IMR-90 (cell line): ENCODE measurements at regions not wholly inside any gene's neighbourhood (a gene's known extent, or its start where the extent isn't known, plus 50 kb on each side); places are given as distances from the start of the nearest gene placed in this dataset.
A peak's percentile ranks its signal among the peaks of the same experiment; 100 is the strongest.

Experiments
- ATAC-seq: fragments of 200-7000 bp; cut with Tn5 transposase; 2 replicates; pipeline ENCODE4 v1.9.1; 2020; ENCODE audit warnings: low read depth, mild to moderate bottlenecking, moderate library complexity
- BruUV-seq: library from RNA; stranded (reverse); fragments of 400-500 nt; replicated peaks from 2 replicates; lab custom pipeline; 2021; lab: Mats Ljungman, UMichigan
- CTCF ChIA-PET: fragments of 300-600 bp; formaldehyde crosslinking; extraction: SDS; loops from one replicate; lab custom pipeline; 2021; ENCODE audit warnings: antibody characterized with exemption; lab: Yijun Ruan, JAX
- POLR2A ChIA-PET: fragments of 300-600 bp; sonication (Branson Sonifier 250); formaldehyde crosslinking; loops from one replicate; lab custom pipeline; 2022; ENCODE audit warnings: antibody characterized with exemption; ENCODE audit not compliant: unreplicated experiment; lab: Charles Lee
- DNase-seq: peaks from one replicate; pipeline ENCODE4 v3.0.0; 2013
- H2AFZ ChIP-seq: replicated peaks from 2 replicates; pipeline ENCODE3; 2013; ENCODE audit warnings: low read length, mild to moderate bottlenecking; ENCODE audit not compliant: poor library complexity
- H2AK5ac ChIP-seq: 2 replicates; pipeline ENCODE4 v1.6.1; 2013; ENCODE audit warnings: low read depth, low read length, inconsistent platforms
- H2AK9ac ChIP-seq: replicated peaks from 2 replicates; pipeline ENCODE3; 2013; ENCODE audit warnings: mild to moderate bottlenecking, low read depth, low read length, moderate library complexity; ENCODE audit not compliant: poor library complexity
- H2BK120ac ChIP-seq: 2 replicates; pipeline ENCODE4 v1.6.1; 2013; ENCODE audit warnings: low read depth, low read length, inconsistent platforms
- H2BK15ac ChIP-seq: 3 replicates; pipeline ENCODE4 v1.6.1; 2013; ENCODE audit warnings: low read depth, low read length, inconsistent platforms
- H2BK20ac ChIP-seq: 2 replicates; pipeline ENCODE4 v1.6.1; 2013; ENCODE audit warnings: low read depth, mild to moderate bottlenecking, inconsistent platforms, low read length, moderate library complexity
- H2BK5ac ChIP-seq: 2 replicates; pipeline ENCODE4 v1.6.1; 2013; ENCODE audit warnings: mild to moderate bottlenecking, low read depth, low read length, inconsistent platforms; ENCODE audit not compliant: poor library complexity, severe bottlenecking
- H3K14ac ChIP-seq: replicated peaks from 2 replicates; pipeline ENCODE4 v1.6.1; 2013; ENCODE audit warnings: low read depth, low read length, inconsistent platforms
- H3K18ac ChIP-seq: 2 replicates; pipeline ENCODE4 v1.6.1; 2013; ENCODE audit warnings: low read depth, low read length, control low read depth
- H3K23ac ChIP-seq: 2 replicates; pipeline ENCODE4 v1.6.1; 2013; ENCODE audit warnings: low read depth, low read length, inconsistent platforms
- H3K27ac ChIP-seq: 2 replicates; pipeline ENCODE4 v1.5.1; 2013; ENCODE audit warnings: mild to moderate bottlenecking, control low read depth, low read length; ENCODE audit not compliant: insufficient read depth
- H3K27me3 ChIP-seq: 2 replicates; pipeline ENCODE4 v1.6.1; 2013; ENCODE audit warnings: low read length; ENCODE audit not compliant: control insufficient read depth, insufficient read depth
- H3K36me3 ChIP-seq: 2 replicates; pipeline ENCODE4 v1.6.1; 2013; ENCODE audit warnings: low read length, mixed read lengths; ENCODE audit not compliant: control insufficient read depth, insufficient read depth
- H3K4ac ChIP-seq: 2 replicates; pipeline ENCODE4 v1.6.1; 2013; ENCODE audit warnings: low read depth, low read length, inconsistent platforms
- H3K4me1 ChIP-seq: 2 replicates; pipeline ENCODE4 v1.6.1; 2013; ENCODE audit warnings: low read length, mixed read lengths; ENCODE audit not compliant: control insufficient read depth, insufficient read depth
- H3K4me2 ChIP-seq: 2 replicates; pipeline ENCODE4 v1.6.1; 2013; ENCODE audit warnings: low read depth, mild to moderate bottlenecking, control low read depth, low read length, moderate library complexity
- H3K4me3 ChIP-seq: 2 replicates; pipeline ENCODE4 v1.5.1; 2013; ENCODE audit warnings: low read depth, mild to moderate bottlenecking, control low read depth, low read length, moderate library complexity; ENCODE audit not compliant: insufficient read depth
- H3K56ac ChIP-seq: 2 replicates; pipeline ENCODE4 v1.6.1; 2013; ENCODE audit warnings: low read length, inconsistent platforms; ENCODE audit not compliant: insufficient read depth; ENCODE audit errors: extremely low read depth
- H3K79me1 ChIP-seq, 2 experiments: 2 replicates each; pipeline ENCODE4 v1.6.1; 2013; ENCODE audit warnings: low read length in 2 of 2, inconsistent platforms in 1 of 2, low read depth in 1 of 2
- H3K9ac ChIP-seq: 2 replicates; pipeline ENCODE4 v1.6.1; 2013; ENCODE audit warnings: low read depth, low read length, control low read depth
- H3K9me1 ChIP-seq: 2 replicates; pipeline ENCODE4 v1.6.1; 2013; ENCODE audit warnings: low read length, inconsistent platforms; ENCODE audit not compliant: insufficient read depth
- H3K9me3 ChIP-seq: 2 replicates; pipeline ENCODE4 v1.6.1; 2013; ENCODE audit warnings: low read length; ENCODE audit not compliant: control insufficient read depth, insufficient read depth
- H4K20me1 ChIP-seq: 2 replicates; pipeline ENCODE4 v1.6.1; 2013; ENCODE audit warnings: low read length, inconsistent platforms; ENCODE audit not compliant: insufficient read depth
- H4K5ac ChIP-seq: 2 replicates; pipeline ENCODE4 v1.6.1; 2013; ENCODE audit warnings: mild to moderate bottlenecking, low read depth, low read length, control low read depth
- H4K8ac ChIP-seq, 2 experiments: 2 replicates each; pipeline ENCODE4 v1.6.1; 2013; ENCODE audit warnings: low read depth in 2 of 2, low read length in 2 of 2, control low read depth in 1 of 2, inconsistent platforms in 1 of 2
- H4K91ac ChIP-seq: 2 replicates; pipeline ENCODE4 v1.6.1; 2013; ENCODE audit warnings: low read depth, low read length, inconsistent platforms; ENCODE audit not compliant: insufficient read depth
- BHLHE40 ChIP-seq: fragments of 150-350 bp; IDR thresholded peaks from 2 replicates; pipeline ENCODE4 v1.6.1; 2016; ENCODE audit warnings: mild to moderate bottlenecking, low read depth, low read length
- CEBPB ChIP-seq: IDR thresholded peaks from 2 replicates; pipeline ENCODE4 v1.6.1; 2012; ENCODE audit warnings: low read depth, low read length, improper control_type of control experiment
- CHD1 ChIP-seq: IDR thresholded peaks from 2 replicates; pipeline ENCODE4 v1.6.1; 2012; ENCODE audit warnings: low read depth, low read length, improper control_type of control experiment
- FOS ChIP-seq: fragments of 150-350 bp; IDR thresholded peaks from 2 replicates; pipeline ENCODE4 v1.6.1; 2016; ENCODE audit warnings: low read depth, low read length
- MAFK ChIP-seq: IDR thresholded peaks from 2 replicates; pipeline ENCODE4 v1.6.1; 2012; ENCODE audit warnings: low read depth, low read length, improper control_type of control experiment
- MAZ ChIP-seq: IDR thresholded peaks from 2 replicates; pipeline ENCODE4 v1.6.1; 2012; ENCODE audit warnings: low read depth, mild to moderate bottlenecking, low read length, improper control_type of control experiment, moderate library complexity, borderline replicate concordance
- RCOR1 ChIP-seq: IDR thresholded peaks from 2 replicates; pipeline ENCODE4 v1.6.1; 2012; ENCODE audit warnings: mild to moderate bottlenecking, low read length, improper control_type of control experiment; ENCODE audit not compliant: insufficient replicate concordance
- RFX5 ChIP-seq: IDR thresholded peaks from 2 replicates; pipeline ENCODE4 v1.8.0; 2012; ENCODE audit warnings: low read depth, mild to moderate bottlenecking, low read length, moderate library complexity
- WGBS, 2 experiments: methylation state at CpG; one replicate each; pipeline versions ENCODE4 v1.1.5 to v1.1.7; 2013; ENCODE audit warnings: missing lambda C conversion rate in 2 of 2; ENCODE audit not compliant: insufficient read length in 1 of 2; ENCODE audit errors: extremely low coverage in 2 of 2; 5-methylcytosine and 5-hydroxymethylcytosine counted together
- dilution Hi-C: fragments of 300-500 bp; cut with HindIII; formaldehyde crosslinking; loops from one replicate; pipeline ENCODE4 v1.14.3; 2018; ENCODE audit warnings: low sequenced_read_pairs; ENCODE audit not compliant: unreplicated experiment
- in situ Hi-C: fragments of 300-500 bp; cut with MboI; formaldehyde crosslinking; loops from 3 replicates; pipeline ENCODE4 v1.14.3; 2019; ENCODE audit warnings: low sequenced_read_pairs, inconsistent platforms, mixed read lengths
- intact Hi-C: fragments of 100-400 bp; cut with micrococcal nuclease; formaldehyde crosslinking; loops from 2 replicates; pipeline ENCODE4 v1.10.0; 2022
- TF ChIP-seq, protein P1 (sequence below): fragments of 150-350 bp; IDR thresholded peaks from 2 replicates; pipeline ENCODE4 v1.6.1; 2016; ENCODE audit warnings: low read depth, mild to moderate bottlenecking, low read length, moderate library complexity, borderline replicate concordance

DNA sequence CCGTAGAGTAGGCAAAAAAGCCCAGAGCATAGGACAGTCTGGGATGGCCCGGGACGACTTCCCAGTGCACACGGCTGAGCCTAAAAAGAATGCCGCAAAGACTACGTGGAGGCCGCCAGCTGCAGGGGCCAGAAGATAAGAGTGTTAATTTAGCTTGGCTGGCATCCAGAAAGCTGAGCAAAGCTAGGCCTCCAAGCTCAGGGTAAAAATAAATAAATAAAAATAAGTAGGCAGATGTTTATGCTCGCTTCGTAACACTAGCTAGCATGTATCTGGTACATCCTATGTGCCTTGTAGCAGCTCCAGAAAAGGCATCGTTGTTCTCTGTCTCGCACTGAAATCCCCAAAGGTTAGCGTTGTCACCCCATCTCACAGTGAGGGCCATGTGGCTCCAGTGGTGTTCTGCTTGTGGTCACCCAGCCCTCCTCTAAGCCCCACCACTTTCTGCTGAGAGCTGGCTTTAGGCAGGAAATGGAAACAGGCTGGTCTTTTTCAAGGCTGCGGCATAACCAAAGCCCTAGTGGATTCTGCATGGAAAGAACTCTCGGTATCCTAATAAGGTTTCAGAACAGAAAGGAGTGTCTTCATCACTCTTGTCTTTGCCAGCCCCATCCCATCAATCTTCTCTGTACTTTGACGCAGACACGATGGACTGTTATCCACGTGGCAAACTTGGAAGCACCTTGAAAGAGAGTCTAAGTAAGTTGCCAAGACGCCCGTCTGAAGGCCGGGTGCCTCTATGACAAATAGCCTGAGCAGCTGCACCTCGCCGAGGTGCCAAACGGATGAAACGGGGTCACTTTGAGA, 58.1 kb upstream of the MEF2A start:
- peak overlapping the region; percentile 14 to 52; a peak in 2 of 4 replicates for H4K8ac ChIP-seq
- BruUV-seq: no TSS peak
- TF ChIP-seq, protein P1, sequence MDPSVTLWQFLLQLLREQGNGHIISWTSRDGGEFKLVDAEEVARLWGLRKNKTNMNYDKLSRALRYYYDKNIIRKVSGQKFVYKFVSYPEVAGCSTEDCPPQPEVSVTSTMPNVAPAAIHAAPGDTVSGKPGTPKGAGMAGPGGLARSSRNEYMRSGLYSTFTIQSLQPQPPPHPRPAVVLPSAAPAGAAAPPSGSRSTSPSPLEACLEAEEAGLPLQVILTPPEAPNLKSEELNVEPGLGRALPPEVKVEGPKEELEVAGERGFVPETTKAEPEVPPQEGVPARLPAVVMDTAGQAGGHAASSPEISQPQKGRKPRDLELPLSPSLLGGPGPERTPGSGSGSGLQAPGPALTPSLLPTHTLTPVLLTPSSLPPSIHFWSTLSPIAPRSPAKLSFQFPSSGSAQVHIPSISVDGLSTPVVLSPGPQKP: no peak
- TF ChIP-seq RCOR1 (no peak), RFX5 (no peak), MAZ (peak; percentile 19; the same call in 1 of the 2 replicates), CHD1 (no peak), BHLHE40 (peak; percentile 80), FOS (no peak), CEBPB (no peak), MAFK (0 out of 2 replicates have a peak, but pooled peaks have one; percentile 3)
- peaks cover 21% of the 10 kb centered on the region for H3K4me1 ChIP-seq
- peak overlapping the region; percentile 47; the same call in 1 of the 2 replicates for H3K14ac ChIP-seq
- peak overlapping the region; percentile 25 for H2AK9ac ChIP-seq
- peak overlapping the region; percentile 41 for H3K9ac ChIP-seq
- peak overlapping the region; percentile 65 for H4K5ac ChIP-seq
- H3K9me3 ChIP-seq: no peaks in the 10 kb centered on the region
- H4K91ac ChIP-seq: peak overlapping the region; percentile 77
- H3K56ac ChIP-seq: no peak overlapping the region
- in situ Hi-C loops: no loop called here
- peaks cover under 1% of the 10 kb centered on the region; the same call in 1 of the 2 replicates for H3K27me3 ChIP-seq
- H3K4me3 ChIP-seq: no peak overlapping the region
- ChIA-PET POLR2A (no interaction called here), CTCF (interaction anchor here (0.6 to 1.5 kb wide), 3 partner anchors 12 to 197 kb away, joined by 3 to 6 read pairs (median 3); no protein-coding TSS in a partner anchor)
- peak overlapping the region; percentile 68 for H3K4ac ChIP-seq
- intact Hi-C loops: no loop called here
- DNase-seq (peak; percentile 88), ATAC-seq (peak; percentile 87)
- H3K18ac ChIP-seq: peak overlapping the region; percentile 62
- H2AFZ ChIP-seq: peak overlapping the region; percentile 81
- peak overlapping the region; percentile 61 for H2BK120ac ChIP-seq
- H2BK15ac ChIP-seq: peak overlapping the region; percentile 55; the same call in 1 of the 3 replicates
- H2BK5ac ChIP-seq: peak overlapping the region; percentile 69
- H3K23ac ChIP-seq: peak overlapping the region; percentile 70
- H3K36me3 ChIP-seq: no peaks in the 10 kb centered on the region
- H3K4me2 ChIP-seq: peak overlapping the region; percentile 75
- WGBS, 2 experiments: 14% methylated on average over 13 of the region's 24 CpGs; no CpG with 5 or more reads in 1 of the 2 experiments
- no peaks in the 10 kb centered on the region for H4K20me1 ChIP-seq
- peak overlapping the region; percentile 86 for H3K27ac ChIP-seq
- peak overlapping the region; percentile 86; the same call in 1 of the 2 replicates for H2BK20ac ChIP-seq
- H2AK5ac ChIP-seq: peak overlapping the region; percentile 14; the same call in 1 of the 2 replicates
- H3K79me1 ChIP-seq: no peaks in the 10 kb centered on the region
- dilution Hi-C loops: no loop called here
- H3K9me1 ChIP-seq: peaks cover 10% of the 10 kb centered on the region
